H1 (cell line): ENCODE measurements at regions not wholly inside any gene's neighbourhood (a gene's known extent, or its start where the extent isn't known, plus 50 kb on each side); places are given as distances from the start of the nearest gene placed in this dataset.

ENCODE experiments used
- CHD7 ChIP-seq: fragments of 300-600 bp; sonication (generic); IDR thresholded peaks from 2 replicates; pipeline ENCODE4 v1.7.1; 2012; ENCODE audit warnings: low read length, moderate library complexity, mild to moderate bottlenecking, inconsistent platforms; ENCODE audit not compliant: insufficient replicate concordance
- HDAC2 ChIP-seq, 2 experiments: fragments of 300-600 bp in 1 of 2; sonication (generic) in 1 of 2; IDR thresholded peaks; 2 replicates each; pipeline ENCODE4 v1.6.1; 2011 to 2012; ENCODE audit warnings: low read depth in 2 of 2, low read length in 2 of 2, mild to moderate bottlenecking in 2 of 2, moderate library complexity in 2 of 2, borderline replicate concordance in 1 of 2, inconsistent platforms in 1 of 2
- JUN ChIP-seq: IDR thresholded peaks from 2 replicates; pipeline ENCODE4 v1.6.1; 2011; ENCODE audit warnings: low read depth, mild to moderate bottlenecking, improper control_type of control experiment, low read length
- KDM1A ChIP-seq: fragments of 200-600, 300-600 bp; sonication (generic); IDR thresholded peaks from 2 replicates; pipeline ENCODE4 v1.7.1; 2016; ENCODE audit warnings: mild to moderate bottlenecking, low read length, borderline replicate concordance

GRCh38 chr1:192087334-192087733 is 70.9 kb upstream of the RGS18 start (continued):
- TF ChIP-seq CHD7: no peak
- no peak for TF ChIP-seq JUN
- TF ChIP-seq KDM1A: no peak
- TF ChIP-seq HDAC2 (IDR thresholded peaks at IDR 0.05; ENCODE audit: borderline replicate concordance in 1 of 2, low read depth in 2 of 2, low read length in 2 of 2): no peak
